HEK293 (cell line): ENCODE measurements at regions not wholly inside any gene's neighbourhood (a gene's known extent, or its start where the extent isn't known, plus 50 kb on each side); places are given as distances from the start of the nearest gene placed in this dataset.

Source experiments
- CTCF ChIA-PET: fragments of 350-600 bp; formaldehyde crosslinking; extraction: SDS; loops from one replicate; lab custom pipeline; 2021; ENCODE audit warnings: antibody characterized with exemption; lab: Yijun Ruan, JAX
- POLR2A ChIA-PET: fragments of 300-600 bp; formaldehyde crosslinking; extraction: SDS; loops from one replicate; lab custom pipeline; 2020; ENCODE audit warnings: antibody characterized with exemption, inconsistent platforms; lab: Yijun Ruan, JAX
- H3K27ac ChIP-seq: fragments of 200-500 bp; sonication (Bioruptor generic); 2 replicates; pipeline ENCODE4 v1.5.1; 2014; ENCODE audit warnings: low read depth, low read length, control low read depth, inconsistent platforms; ENCODE audit errors: extremely low read depth
- H3K36me3 ChIP-seq, 2 experiments: fragments of 200-500 bp in 1 of 2; sonication (Bioruptor generic) in 1 of 2; 1 replicate in 1 of 2; 2 replicates in 1 of 2; pipeline ENCODE4 v1.5.1; 2014 to 2017; ENCODE audit warnings: inconsistent platforms in 2 of 2, low read length in 2 of 2; ENCODE audit not compliant: control insufficient read depth in 2 of 2, insufficient read depth in 1 of 2
- H3K4me1 ChIP-seq: fragments of 200-500 bp; sonication (Bioruptor generic); 2 replicates; pipeline ENCODE4 v1.5.1; 2014; ENCODE audit warnings: mild to moderate bottlenecking, low read length, inconsistent platforms; ENCODE audit not compliant: control insufficient read depth, insufficient read depth
- H3K4me3 ChIP-seq: 2 replicates; pipeline ENCODE4 v1.5.1; 2011; ENCODE audit warnings: low read depth, mild to moderate bottlenecking, control low read depth, low read length, moderate library complexity
- H3K9me3 ChIP-seq: fragments of 200-500 bp; sonication (Bioruptor generic); 2 replicates; pipeline ENCODE4 v1.5.1; 2014; ENCODE audit warnings: low read depth, low read length, inconsistent platforms; ENCODE audit not compliant: control insufficient read depth, insufficient read depth
- AEBP2 ChIP-seq: fragments of 450-650 bp; formaldehyde crosslinking; IDR thresholded peaks from 2 replicates; pipeline ENCODE4 v1.5.1; 2016; ENCODE audit warnings: missing biosample characterization, missing genetic modification characterization, borderline replicate concordance
- FEZF1 ChIP-seq: fragments of 450-650 bp; formaldehyde crosslinking; IDR thresholded peaks from 2 replicates; pipeline ENCODE4 v1.5.1; 2016; ENCODE audit warnings: missing biosample characterization, missing genetic modification characterization
- INSM2 ChIP-seq: fragments of 450-650 bp; formaldehyde crosslinking; IDR thresholded peaks from 2 replicates; pipeline ENCODE4 v1.5.1; 2016; ENCODE audit warnings: missing biosample characterization, missing genetic modification characterization
- PRDM4 ChIP-seq: fragments of 450-650 bp; formaldehyde crosslinking; IDR thresholded peaks from 2 replicates; pipeline ENCODE4 v1.5.1; 2017; ENCODE audit warnings: missing biosample characterization, missing genetic modification characterization
- TSHZ1 ChIP-seq: fragments of 450-650 bp; formaldehyde crosslinking; IDR thresholded peaks from 2 replicates; pipeline ENCODE4 v1.5.1; 2016; ENCODE audit warnings: missing biosample characterization, missing genetic modification characterization, borderline replicate concordance
- ZNF157 ChIP-seq: fragments of 450-650 bp; formaldehyde crosslinking; IDR thresholded peaks from 2 replicates; pipeline ENCODE4 v1.5.1; 2016; ENCODE audit warnings: missing biosample characterization, missing genetic modification characterization
- ZNF26 ChIP-seq: fragments of 450-650 bp; formaldehyde crosslinking; IDR thresholded peaks from 2 replicates; pipeline ENCODE4 v1.5.1; 2016; ENCODE audit warnings: missing biosample characterization, missing genetic modification characterization
- ZNF302 ChIP-seq: fragments of 450-650 bp; formaldehyde crosslinking; IDR thresholded peaks from 2 replicates; pipeline ENCODE4 v1.5.1; 2016; ENCODE audit warnings: missing biosample characterization, missing genetic modification characterization, low read depth
- ZNF311 ChIP-seq: fragments of 450-650 bp; formaldehyde crosslinking; IDR thresholded peaks from 2 replicates; pipeline ENCODE4 v1.5.1; 2017; ENCODE audit warnings: missing biosample characterization, missing genetic modification characterization, borderline replicate concordance
- ZNF350 ChIP-seq: fragments of 450-650 bp; formaldehyde crosslinking; IDR thresholded peaks from 2 replicates; pipeline ENCODE4 v1.5.0; 2017; ENCODE audit warnings: missing biosample characterization, mild to moderate bottlenecking, missing genetic modification characterization
- ZNF398 ChIP-seq: fragments of 450-650 bp; formaldehyde crosslinking; IDR thresholded peaks from 2 replicates; pipeline ENCODE4 v1.5.1; 2017; ENCODE audit warnings: missing biosample characterization, missing genetic modification characterization
- ZNF404 ChIP-seq: fragments of 450-650 bp; formaldehyde crosslinking; IDR thresholded peaks from 2 replicates; pipeline ENCODE4 v1.5.1; 2017; ENCODE audit warnings: missing biosample characterization, missing genetic modification characterization
- ZSCAN16 ChIP-seq: fragments of 450-650 bp; formaldehyde crosslinking; IDR thresholded peaks from 2 replicates; pipeline ENCODE4 v1.5.1; 2016; ENCODE audit warnings: missing biosample characterization, missing genetic modification characterization

- TF ChIP-seq TSHZ1 (tag by site-specific recombination) (no peak), PRDM4 (no peak), ZNF398 (tag by site-specific recombination) (no peak), ZNF350 (no peak), ZNF26 (tag by site-specific recombination) (no peak), INSM2 (tag by site-specific recombination) (no peak), ZNF404 (tag by site-specific recombination) (no peak), ZNF302 (tag by site-specific recombination) (no peak), AEBP2 (tag by site-specific recombination) (no peak), ZNF157 (no peak), ZSCAN16 (no peak)
- TF ChIP-seq, all 188 proteins: peak for 0
These were observed 156.0 kb upstream of the MAF start (continued) for GRCh38 chr16:79756571-79756970.

GRCh38 chr16:79754501-79754900 is 154.0 kb upstream of the MAF start:
- ChIA-PET CTCF (interaction anchor here (0.6 to 1.5 kb wide), 2 partner anchors 15 to 324 kb away, joined by 4 to 6 read pairs; no protein-coding TSS in a partner anchor), POLR2A (no interaction called here)
- Histone ChIP-seq H3K4me1 (no peaks in the 10 kb centered on the region), H3K4me3 (no peak overlapping the region), H3K36me3 (no peaks in the 10 kb centered on the region), H3K27ac (no peak overlapping the region), H3K9me3 (no peaks in the 10 kb centered on the region)
- TF ChIP-seq FEZF1 (tag by site-specific recombination) (0 out of 2 replicates have a peak, but pooled peaks have one; percentile 21), ZNF311 (no peak)
